Fibroblast of skin of right biceps (primary cell): ENCODE measurements at regions not wholly inside any gene's neighbourhood (a gene's known extent, or its start where the extent isn't known, plus 50 kb on each side); places are given as distances from the start of the nearest gene placed in this dataset.
"Not testable (repeated sequence)": the region's sequence is repeated elsewhere in the genome, so short reads cannot be mapped to it uniquely, and the experiment has no call there.

Experiments used
- DNase-seq: peaks from one replicate; pipeline ENCODE4 v3.0.0-alpha.2; 2013

DNA sequence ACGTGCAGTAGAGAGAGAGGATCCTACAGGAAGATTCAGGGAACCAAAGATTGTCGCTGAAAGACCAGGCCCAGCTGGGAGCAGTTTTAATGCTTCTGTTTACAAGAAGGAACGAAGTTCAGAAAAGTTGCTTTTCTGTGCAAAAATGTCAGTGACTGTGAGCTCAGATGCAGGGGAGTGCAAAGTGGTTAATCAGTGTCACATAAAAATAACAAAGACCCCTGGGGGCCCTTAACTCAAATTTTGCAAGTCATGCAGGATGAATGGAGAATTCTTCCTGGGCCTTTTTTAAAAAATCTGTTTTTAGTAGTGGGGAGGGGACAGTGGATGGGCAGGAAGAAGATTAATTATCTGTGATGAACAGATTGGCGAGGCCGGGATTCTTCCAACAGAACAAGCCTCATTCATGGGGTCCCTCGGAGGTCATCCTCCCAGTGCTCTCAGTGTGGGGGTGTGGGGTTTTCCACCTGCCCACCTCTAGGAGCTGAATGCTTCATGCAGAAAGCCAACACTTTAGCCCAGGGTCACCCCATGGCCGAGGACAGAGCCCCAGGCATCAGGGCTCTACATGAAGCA is 167.2 kb downstream of the UQCRFS1 start:
- DNase-seq: no peak

DNA sequence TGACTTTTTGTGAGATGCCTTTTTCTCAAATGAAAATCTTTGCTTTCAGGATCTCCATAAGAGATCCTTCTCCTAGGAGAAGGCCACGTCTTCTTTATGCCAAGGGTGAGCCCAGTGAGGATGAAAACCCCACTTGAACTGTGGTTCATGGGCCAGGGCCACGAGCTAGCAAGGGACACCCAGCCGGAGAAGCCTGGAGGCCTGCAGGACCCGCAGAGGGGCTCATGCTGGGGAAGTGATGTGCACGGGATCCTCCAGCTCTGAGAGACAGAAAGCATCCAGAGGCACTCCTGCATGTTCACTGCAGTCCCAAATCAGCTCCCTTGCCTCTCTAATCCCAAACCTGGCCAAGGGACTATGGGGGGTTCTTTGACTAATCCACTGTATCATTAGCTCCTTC is 168.9 kb downstream of the UQCRFS1 start:
- no peak for DNase-seq

DNA sequence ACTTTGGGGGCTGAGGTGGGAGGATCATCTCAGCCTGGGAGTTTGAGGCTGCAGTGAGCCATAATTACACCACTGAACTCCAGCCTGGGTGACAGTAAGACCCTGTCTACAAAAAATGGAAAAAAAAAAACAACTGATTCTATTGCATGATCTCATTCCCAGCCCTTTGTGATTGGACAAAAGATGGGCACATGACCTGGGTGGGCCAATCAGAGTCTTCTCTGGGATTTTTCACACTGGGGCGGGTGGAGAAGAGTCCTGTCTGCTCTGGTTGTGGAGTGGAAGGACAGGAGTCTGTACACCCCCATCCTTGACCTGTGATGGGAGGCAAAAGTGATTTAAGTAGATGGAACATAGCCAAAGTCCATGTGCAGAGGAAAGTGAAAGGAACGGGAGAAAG is 170.5 kb downstream of the UQCRFS1 start:
- DNase-seq: no peak

DNA sequence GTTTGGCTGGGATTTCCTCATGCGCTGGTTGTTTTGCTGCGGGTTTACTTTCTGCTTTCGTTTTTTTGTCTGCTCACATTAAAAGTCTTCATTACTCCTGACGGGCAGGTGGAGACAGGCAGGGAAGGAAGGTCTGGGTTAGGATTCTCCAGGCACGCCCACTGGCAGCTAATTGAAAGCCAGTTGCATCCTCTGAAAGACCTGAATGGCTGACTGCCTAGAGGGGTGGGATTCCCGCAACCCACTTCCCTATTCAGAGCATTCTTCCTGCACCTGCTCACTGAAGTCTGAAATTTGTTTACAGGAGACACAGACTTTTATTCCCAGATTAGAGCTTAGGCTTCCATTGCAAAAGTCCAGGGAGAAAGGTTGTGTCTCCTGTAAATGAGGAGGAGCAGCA is 172.0 kb downstream of the UQCRFS1 start:
- no peak for DNase-seq

DNA sequence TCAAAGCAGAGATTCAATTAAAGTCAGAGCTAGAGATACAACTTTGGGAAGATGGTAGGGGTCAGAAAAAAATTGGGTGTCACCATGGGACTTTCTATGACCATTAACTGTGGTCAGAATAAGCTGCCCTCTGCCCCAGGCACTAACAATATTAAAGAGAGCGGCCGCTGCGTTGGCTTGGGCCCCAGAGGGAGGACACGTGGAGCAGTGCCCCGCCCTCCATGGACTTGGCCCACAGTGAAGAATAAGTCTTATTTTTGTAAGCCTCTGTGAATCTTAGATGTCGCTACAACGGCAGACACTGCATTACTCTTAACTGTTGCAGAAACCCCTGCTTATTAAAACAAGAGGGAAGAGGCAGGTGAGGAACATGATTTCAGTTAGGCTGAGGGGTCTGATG is 172.7 kb downstream of the UQCRFS1 start:
- DNase-seq: no peak

DNA sequence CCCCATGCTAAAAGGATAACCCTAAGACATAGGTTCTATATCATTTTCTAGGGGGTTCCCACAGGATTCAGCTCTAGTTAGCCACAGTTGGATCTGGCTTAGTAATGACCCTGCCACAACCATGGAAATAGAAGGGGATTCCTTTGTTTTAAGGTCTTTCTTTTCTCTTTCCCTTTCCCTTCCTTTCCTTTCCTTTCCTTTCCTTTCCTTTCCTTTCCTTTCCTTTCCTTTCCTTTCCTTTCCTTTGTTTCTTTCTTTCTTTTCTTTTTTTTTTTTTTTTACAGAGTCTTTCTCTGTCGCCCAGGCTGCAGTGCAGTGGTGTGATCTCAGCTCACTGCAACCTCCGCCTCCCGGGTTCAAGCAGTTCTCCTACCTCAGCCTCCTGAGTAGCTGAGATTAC is 173.9 kb downstream of the UQCRFS1 start:
- DNase-seq: not testable (repeated sequence)

DNA sequence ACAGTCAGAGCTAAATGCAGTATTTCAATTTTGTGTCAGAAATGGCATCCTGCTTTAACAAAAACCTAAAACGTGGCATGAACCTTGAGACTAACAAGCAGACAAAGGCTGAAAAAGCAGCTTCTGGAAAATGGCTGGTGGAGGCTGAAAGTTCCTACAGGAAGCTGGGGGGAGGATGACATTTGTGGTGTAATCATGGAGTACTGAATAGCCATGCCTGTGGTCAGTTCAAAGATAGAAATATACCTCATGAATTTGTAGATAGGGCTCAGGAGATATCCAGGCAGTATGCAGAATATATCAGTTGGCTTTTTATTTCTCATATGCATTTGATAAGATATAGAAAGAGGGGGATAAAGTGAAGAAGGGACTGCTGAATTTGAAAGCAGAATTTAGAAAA is 181.7 kb downstream of the UQCRFS1 start:
- DNase-seq: no peak

DNA sequence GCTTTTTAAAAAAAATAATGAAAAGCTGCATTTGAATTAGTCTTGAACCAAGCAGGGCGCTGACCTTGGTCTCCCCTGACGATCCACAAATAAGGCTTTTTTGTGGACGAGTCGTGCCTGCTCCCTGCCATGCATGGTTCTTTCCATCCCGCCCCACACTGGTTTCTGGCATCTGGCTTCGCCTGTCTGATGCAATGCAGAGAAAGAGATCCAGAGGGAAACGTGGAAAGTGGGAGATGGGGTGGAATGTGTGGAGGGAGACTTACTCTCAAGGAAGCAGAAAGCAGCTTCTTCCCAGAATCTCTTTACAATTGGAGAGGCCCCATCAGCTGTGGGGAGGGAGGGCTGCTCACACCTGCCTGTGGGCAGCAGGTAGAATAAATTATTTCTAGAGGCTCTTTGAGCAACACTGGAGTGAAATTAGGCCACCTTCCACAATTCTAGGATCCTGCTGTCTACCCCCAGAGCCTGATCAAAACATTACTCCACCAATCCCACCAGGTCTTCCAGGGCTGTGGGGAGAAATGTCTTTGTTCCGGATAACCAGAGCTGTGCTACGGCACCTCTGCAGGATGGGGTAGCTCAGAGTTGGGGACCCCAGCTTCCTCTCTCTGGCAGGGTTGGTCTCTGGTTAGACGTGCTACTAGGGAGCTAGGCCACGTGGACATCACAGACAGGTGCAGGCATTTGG is 183.5 kb downstream of the UQCRFS1 start:
- DNase-seq: peak; percentile 38

DNA sequence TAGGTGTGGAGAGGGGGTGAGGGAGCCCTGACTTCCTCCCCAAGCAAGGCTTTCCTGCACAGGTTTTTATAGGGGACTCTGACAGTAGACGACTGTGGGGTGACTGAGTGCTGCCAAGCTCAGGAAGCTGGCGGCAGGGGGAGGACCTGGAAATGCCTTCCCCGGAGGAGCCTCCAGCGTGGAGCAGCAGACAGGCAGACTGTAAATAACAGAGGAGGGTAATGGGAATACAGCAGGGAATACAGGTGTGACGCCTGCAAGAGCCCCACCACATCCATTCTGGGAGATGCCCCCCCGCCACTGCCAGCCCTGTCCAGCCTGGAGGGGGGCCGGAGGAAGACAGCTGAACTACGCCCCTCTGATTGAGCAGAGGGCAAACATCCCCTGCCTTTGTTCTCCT is 190.4 kb downstream of the UQCRFS1 start:
- DNase-seq: no peak

DNA sequence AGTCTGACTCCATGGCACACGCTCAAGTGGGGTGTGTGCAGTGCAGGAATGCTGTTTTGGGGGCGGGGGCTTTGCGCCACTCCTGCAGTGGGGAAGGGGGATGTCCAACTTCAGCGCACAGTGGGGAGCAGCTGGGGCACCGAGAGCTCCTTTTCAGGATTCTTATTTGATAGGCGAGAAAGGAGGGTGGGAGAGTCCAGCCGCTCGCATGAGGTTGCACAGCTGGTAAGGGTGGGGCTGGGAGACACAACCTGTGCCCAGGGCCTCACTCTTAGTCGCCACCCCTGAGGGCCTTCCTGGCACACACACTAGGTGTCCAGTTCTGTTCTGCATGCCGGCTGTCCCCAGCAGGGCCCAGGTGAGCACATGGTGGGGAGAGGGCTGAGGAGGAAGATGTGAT is 190.8 kb downstream of the UQCRFS1 start:
- no peak for DNase-seq

DNA sequence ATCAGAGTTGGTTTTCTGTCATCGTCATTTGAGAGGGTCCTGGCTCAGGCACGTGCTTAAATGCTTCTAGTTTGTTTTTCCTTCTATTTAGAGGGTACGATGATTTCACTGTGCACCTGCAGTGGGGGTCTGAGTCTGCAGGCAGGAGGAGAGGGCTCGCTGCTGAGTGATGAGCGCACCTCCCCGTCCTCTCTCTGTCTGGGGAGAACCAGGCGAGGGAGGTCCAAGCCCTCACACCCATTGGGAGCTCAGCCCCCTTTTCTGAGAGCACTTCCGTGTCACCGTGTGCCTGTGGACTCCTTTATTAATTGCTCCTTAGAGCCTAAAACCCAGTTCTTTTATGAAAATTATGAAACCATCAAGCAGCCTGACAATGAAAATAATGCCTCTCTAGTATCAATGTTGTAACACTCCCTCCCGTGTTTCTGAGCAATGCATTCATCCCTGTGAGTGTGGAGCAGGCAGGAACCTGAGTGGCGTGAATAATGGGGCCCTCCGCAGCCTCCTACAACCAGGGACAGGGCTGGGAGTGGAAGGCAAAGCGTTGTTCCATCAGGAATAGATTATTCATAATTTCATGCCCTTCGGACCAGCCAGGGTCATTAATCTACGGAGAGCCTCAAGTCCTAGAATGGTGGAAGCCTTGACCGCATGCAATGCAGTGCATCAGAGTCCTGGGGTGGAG is 191.6 kb downstream of the UQCRFS1 start:
- DNase-seq: no peak

DNA sequence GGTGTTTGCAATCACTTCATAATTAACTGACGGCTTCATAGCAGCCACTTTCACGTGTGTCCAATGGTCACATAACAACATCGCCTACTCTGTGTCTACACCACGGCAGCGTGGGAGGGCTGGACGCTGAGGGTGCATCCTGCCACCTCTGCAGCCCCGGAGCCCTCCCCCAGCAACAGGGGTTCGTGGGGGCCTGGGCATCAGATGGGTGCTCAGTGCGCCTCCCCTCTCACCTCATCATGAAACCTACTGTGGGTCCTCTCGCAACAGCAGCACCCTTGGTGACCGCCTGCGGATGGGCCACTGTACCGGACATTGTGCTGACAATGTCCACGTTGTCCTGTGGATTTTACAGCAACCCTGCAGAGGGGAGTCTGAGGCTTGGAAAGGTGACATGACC is 193.5 kb downstream of the UQCRFS1 start:
- DNase-seq: no peak

DNA sequence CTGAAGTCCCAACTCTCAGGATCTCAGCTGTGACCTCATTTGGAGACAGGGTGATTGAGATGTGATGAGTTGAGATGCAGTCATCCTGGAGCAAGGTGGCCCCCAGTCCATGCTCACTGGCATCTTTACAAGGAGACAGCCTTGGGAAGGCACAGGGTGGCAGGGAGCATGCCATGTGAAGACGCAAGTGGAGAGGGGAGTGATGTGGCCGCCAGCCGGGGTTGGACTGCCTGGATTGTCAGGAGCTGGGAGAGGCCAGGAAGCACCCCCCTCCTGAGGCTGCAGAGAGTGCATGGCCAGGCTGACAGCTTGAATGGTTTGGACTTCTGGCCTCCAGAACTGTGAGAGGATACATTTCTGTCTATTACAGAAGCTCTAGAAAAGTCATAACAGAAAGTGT is 194.4 kb downstream of the UQCRFS1 start:
- no peak for DNase-seq

DNA sequence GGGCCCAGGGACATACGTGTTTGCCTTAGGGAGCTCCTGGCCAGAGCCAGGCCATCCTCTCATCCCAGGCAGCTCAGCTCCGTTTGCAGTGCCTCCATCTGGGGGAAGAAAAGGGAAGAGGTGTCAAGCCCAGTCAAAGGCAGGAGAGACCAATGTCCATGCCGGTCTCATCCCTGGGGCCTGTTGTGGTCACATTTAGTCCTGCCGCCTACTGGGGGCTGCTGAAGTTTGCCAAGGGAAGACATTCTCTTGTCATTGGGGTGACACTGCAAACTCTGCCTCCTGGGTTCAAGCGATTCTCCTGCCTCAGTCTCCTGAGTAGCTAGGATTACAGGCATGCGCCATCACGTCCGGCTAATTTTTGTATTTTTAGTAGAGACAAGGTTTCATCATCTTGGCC is 195.2 kb downstream of the UQCRFS1 start:
- no peak for DNase-seq

DNA sequence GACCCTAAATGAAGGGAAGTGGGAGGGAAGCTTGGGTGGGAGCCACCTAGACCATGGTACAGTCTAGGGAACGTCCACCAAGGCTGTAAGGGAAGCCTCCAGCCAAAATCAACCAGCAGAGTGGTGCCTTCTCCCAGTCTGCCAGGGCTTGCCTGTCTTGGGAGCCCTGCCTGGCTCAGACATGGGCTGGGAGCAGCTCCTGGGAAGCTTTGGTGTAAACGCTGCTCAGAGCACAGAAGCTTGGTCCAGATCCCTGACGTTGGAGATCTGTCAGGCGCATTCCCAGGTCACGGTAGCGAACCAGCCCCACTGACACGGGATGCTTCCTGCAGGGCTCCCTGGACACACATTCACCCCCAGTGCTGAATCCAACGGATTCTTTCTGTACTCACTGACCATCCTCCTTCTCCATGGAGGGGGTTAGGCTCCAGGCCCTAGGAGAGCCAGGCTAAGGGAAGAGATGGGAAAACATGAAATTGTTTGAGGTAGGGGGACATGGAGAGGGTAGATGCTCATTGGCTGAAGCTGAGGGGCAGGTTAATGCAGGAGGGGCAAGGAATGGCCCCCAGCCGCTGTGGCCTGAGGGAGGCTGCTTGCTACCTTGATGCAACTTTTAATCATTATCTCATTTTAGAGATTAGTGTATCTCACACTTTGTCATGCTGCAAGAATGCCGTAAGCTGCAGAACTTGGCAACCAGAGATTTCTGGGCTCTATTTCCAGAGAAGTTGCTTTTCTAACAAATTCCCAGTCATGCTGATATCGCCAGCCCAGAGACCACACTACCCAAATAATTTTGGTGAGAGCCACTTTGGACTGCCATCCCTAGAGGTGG is 195.8 kb downstream of the UQCRFS1 start:
- DNase-seq: no peak

DNA sequence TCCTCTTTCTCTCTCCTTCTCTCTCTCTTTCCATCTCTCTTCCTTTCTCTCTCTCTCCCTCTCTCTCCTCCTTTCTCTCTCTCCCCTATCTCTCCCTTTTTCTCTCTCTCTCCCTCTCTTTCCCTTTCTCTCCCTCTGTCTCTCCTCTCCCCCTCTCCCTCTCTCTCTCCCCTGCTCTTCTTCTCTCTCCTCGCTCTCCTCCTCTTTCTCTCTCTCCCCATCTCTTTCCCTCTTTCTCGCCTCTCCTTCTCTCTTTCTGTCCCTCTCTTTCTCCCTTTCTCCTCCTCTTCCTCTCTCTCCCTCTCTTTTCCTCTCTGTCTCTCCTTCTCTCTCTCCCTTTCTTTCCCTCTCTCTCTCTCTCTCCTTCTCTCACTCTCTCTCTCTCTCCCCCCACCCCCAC is 196.6 kb downstream of the UQCRFS1 start:
- no peak for DNase-seq

DNA sequence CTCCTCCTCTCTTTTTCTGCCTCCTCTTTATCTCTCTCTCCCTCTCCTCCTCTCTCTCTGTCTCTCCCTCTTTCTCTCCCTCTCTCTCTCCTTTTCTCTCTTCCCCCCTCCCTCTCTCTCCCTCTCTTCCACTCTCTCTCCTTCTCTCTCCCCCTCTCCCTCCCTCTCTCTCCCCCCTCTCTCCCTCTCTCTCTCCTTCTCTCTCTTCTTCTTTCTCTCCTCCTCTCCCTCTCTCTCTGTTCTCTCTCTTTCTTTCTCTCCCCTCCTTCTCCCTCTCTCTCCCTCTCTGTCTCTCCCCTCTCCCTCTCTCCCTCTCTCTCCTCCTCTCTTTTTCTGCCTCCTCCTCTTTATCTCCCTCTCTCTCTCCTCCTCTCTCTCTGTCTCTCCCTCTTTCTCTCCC is 197.4 kb downstream of the UQCRFS1 start:
- no peak for DNase-seq

DNA sequence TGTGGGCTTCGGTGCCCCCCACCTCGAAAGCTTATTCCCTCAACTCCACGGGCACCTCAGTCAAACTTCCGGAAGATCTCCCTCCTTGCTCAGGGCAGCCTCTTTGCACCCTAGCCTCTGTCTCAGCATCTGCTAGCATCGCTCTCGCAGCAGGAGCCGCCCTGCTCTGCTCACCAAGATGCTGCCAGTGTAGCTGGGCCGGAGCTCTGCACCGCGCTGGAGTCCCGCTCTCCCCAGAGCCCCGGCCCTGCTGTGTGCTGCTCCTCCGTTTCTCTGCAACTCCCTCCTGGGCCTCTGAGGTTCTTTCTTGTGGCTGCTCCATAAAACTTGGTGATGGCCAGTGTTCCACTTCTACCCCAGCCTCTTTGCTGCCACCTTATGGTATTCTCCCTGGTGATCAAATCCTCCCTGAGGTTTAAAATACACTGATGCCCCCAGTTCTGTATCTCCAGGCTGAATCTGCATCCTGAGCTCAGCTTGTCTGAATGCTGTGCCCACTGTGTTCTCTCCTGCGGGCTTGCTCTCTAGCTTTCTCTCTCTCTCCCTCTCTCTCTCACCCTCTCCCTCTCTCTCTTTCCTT is 198.0 kb downstream of the UQCRFS1 start:
- peak; percentile 3 for DNase-seq

DNA sequence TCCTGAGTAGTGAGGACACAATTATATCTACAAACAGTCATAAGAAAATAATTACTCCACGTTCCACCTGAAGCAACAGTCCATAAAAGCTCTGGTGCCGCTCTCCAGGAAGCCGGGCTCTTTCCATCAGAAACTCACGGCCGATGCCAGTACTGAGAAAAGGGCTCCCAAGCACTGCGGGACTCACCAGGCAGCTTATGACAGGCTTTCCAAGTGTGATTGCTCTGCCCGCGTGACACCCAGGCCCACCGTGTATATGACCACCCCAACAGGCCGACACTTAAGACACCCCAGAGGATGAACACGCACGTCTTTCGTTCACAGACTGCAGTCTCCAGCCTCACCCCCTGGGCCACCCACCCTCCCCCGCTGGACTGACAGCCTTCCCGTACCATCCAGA is 199.0 kb downstream of the UQCRFS1 start:
- DNase-seq: no peak

DNA sequence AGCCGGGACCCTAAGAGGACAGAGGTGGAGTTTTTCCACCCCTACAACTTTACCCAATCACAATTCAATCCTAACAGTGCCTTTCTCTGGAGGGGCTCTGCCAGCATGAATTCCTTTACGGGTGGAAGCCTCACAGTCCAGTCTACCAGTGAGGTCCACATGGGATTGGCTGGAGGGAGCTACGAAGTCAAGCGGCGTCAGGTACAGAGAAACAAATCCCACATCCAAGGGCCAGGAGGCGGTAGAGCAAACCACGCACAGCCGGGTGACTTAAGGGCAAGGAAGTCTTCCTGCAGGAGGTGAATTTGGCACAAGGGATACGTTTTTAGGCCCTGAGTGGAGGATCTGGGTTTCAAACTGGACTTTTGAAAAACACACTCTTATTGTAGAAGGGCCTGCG is 199.6 kb downstream of the UQCRFS1 start:
- no peak for DNase-seq

DNA sequence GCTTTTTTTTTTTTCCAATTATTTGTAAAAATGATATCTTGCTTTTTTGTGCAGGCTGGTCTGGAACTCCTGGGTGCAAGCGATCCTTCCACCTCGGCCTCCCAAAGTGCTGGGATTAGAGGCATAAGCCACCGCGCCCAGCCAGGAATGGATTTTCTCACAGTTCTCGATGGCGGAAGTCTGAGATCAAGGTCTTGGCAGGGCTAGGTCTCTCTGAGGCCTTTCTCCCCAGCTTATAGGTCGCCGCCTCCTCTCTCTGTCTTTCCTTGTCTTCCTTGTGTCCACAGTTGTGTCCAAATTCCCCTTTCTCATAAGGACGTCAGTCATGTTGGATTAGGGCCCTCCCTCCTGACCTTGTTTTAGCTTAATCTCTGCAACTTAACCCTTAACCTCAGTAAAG is 200.5 kb downstream of the UQCRFS1 start:
- no peak for DNase-seq

DNA sequence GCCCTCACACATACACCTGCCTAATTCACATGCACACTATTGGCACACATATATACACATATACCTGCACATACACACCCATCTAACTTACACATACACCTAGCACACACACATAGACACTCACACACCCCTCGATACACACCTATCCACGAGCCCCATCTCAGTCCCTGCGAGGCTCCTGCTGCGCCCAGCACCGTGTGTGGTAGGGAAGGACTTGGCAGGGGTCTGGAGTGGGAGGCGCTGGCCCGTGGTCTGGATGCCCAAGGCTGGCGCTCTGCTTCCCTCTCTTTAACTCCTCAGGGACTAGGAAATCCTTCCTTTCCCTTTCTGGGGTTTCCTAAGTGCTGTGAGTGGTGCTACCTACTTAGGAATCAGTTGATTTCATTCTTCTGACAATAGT is 202.7 kb downstream of the UQCRFS1 start:
- DNase-seq: no peak

DNA sequence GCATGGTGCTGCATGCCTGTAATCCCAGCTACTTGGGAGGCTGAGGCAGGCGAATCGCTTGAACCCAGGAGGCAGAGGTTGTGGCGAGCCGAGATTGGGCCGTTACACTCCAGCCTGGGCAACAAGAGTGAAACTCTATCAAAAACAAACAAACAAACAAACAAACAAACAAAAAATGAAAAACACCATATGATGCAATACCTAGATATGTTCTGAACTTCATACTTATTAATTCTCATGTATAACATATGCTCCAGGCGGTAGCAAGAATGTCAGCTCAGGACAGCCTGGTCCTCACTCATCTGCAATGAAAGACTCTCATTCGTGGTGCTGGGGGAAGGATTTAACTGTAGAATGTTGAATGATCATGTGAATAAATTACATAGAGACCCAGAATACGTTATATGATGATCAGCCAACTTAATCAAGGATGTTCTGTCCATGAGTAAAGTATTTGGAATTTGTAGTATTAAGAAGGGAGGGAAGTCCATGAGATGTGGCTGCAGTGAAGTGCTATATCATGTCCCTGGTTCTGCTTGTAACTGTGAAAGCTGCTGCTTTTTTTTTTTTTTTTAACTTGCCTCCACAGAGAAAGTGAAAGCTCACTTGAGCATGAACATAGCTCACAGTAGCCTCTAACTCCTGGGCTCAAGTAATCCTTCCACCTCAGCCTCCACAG is 206.8 kb downstream of the UQCRFS1 start:
- peak; percentile 88 for DNase-seq
